GM12874 (cell line): ENCODE measurements at regions not wholly inside any gene's neighbourhood (a gene's known extent, or its start where the extent isn't known, plus 50 kb on each side); places are given as distances from the start of the nearest gene placed in this dataset.

Experiments
- CTCF ChIP-seq: IDR thresholded peaks from 2 replicates; pipeline ENCODE4 v1.5.1; 2011; ENCODE audit warnings: low read depth, mild to moderate bottlenecking, control low read depth, low read length, moderate library complexity; ENCODE audit not compliant: insufficient read depth

DNA sequence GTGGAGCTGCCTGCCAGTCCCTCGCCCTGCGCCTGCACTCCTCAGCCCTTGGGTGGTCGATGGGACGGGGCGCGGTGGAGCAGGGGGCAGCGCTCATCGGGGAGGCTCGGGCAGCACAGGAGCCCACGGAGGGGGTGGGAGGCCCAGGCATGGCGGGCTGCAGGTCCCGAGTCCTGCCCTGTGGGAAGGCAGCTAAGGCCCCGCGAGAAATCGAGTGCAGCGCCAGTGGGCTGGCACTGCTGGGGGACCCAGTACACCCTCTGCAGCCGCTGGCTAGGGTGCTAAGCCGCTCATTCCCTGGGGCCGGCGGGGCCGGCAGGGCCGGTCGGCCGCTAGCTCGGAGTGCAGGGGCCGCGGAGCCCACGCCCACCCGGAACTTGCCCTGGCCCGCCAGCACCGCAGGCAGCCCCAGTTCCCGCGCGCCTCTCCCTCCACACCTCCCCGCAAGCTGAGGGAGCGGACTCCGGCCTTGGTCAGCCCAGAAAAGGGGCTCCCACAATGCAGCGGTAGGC, 565.9 kb upstream of the NRG3 start:
- TF ChIP-seq CTCF = no peak

DNA sequence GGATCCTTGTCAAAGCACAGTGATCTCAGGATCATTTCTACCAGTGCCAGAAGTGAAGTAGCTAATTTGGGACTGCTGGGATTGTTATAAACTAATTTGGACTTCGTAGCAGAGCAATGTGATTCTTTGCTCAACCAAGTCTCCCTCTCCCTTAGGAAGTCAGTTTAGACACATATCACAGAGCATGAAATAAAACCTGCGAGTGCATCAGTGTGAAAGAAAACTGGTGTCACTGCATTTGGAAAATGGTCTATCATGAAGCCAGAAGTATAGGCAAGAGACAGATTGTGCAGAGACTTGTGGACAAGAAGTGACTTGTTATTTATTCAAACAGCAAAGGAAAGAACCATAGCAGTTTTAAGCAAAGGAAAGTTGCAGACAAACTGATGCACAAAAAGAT, 560.5 kb upstream of the NRG3 start:
- TF ChIP-seq CTCF = no peak

DNA sequence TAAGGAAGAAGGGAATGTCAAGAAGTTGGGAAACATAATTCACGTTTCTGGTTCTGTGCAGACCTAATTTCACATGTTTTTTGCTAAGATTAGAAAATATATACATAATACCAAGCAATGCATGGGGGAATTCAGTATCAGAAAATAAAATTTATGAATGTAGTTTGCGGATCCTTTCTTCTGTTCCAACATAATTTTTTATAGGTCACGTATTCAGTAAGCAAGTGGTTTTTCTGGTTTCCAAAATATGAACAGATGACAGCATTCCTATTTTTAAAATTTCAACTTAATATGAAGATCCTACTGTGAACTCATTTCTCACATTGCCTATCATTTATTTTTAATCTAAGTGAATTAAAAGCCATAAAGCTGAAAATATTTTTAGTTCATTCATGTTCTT, 560.0 kb upstream of the NRG3 start:
- no peak for TF ChIP-seq CTCF

GRCh38 chr10:81348003-81348402, 527.0 kb upstream of the NRG3 start:
- TF ChIP-seq CTCF = no peak

GRCh38 chr10:81367132-81367531, 507.9 kb upstream of the NRG3 start:
- no peak for TF ChIP-seq CTCF

GRCh38 chr10:81386817-81387216, 488.2 kb upstream of the NRG3 start:
- no peak for TF ChIP-seq CTCF

DNA sequence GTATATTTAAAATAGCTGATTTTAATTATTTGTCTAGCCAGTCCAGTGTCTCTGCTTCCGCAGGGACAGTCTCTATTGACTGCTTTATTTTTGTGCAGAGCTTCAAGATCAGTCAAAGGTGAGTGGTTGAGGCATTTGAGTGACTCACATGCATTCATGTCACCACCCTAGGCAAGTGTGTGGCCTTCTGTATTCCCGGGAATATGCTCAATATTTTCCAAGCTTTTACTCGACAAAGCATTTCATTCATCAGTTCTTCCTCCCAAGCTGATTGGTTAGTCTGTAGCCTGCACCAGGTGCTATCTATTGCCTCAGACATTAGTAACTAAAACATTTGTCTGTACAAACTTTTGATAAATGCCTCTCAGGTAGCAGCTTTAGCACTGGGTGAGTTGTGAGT, 471.5 kb upstream of the NRG3 start:
- TF ChIP-seq CTCF = no peak

- no peak for TF ChIP-seq CTCF
These were observed 469.6 kb upstream of the NRG3 start for GRCh38 chr10:81405399-81405798.
